ENCODE measurements at regions not wholly inside any gene's neighbourhood (a gene's known extent, or its start where the extent isn't known, plus 50 kb on each side); places are given as distances from the start of the nearest gene placed in this dataset.

DNA sequence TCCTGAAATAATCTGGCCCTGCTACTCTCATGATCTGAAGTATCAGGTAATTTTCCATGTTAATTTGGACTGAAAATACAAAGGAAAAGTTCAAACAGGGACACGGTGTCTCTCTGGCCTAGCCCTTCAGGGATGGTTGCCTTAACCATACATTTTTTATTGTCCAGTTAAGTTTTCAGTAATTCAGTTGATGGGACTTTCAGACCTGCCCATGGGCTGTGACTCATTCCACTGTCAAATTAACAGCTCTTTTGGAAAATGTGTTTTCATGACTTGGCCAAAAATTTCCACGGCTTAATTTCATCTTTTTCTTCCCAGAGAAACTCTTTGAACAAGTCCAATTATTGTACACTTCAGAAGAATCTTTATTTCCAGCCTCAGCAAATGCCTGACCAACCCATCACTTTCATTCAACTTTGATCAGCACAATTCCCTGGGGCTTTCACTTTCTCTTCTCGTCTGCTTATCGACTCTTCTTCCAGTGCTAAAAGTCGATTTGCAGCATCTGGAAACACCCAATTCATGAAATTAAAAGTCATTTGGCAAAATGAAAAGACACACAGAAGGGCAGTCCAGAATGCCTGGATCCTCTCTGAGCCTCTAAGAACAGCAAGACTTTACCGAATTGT is 293.9 kb downstream of the RAB28 start:
- H3K27ac ChIP-seq, result no peak overlapping the region
- ATAC-seq, result no peak
- TF ChIP-seq POLR2A (IDR thresholded peaks at IDR 0.05), result no peak
- TF ChIP-seq, protein P1, sequence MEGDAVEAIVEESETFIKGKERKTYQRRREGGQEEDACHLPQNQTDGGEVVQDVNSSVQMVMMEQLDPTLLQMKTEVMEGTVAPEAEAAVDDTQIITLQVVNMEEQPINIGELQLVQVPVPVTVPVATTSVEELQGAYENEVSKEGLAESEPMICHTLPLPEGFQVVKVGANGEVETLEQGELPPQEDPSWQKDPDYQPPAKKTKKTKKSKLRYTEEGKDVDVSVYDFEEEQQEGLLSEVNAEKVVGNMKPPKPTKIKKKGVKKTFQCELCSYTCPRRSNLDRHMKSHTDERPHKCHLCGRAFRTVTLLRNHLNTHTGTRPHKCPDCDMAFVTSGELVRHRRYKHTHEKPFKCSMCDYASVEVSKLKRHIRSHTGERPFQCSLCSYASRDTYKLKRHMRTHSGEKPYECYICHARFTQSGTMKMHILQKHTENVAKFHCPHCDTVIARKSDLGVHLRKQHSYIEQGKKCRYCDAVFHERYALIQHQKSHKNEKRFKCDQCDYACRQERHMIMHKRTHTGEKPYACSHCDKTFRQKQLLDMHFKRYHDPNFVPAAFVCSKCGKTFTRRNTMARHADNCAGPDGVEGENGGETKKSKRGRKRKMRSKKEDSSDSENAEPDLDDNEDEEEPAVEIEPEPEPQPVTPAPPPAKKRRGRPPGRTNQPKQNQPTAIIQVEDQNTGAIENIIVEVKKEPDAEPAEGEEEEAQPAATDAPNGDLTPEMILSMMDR (IDR thresholded peaks at IDR 0.05 in 4 of 5, conservative IDR thresholded peaks at IDR 0.05 in 1 of 5), result no peak
- intact Hi-C loops (cut with DNase I; ENCODE audit: low total_unique reads) (no loop called here), in situ Hi-C loops (cut with MboI; ENCODE audit: low sequenced_read_pairs in 4 of 4) (no loop called here)
- H3K9me3 ChIP-seq, result no peaks in the 10 kb centered on the region
- no peak for DNase-seq
- no peaks in the 10 kb centered on the region for H3K36me3 ChIP-seq
- H3K27me3 ChIP-seq, result no peaks in the 10 kb centered on the region
- H3K4me3 ChIP-seq, result no peak overlapping the region
- H3K4me1 ChIP-seq, result no peaks in the 10 kb centered on the region

DNA sequence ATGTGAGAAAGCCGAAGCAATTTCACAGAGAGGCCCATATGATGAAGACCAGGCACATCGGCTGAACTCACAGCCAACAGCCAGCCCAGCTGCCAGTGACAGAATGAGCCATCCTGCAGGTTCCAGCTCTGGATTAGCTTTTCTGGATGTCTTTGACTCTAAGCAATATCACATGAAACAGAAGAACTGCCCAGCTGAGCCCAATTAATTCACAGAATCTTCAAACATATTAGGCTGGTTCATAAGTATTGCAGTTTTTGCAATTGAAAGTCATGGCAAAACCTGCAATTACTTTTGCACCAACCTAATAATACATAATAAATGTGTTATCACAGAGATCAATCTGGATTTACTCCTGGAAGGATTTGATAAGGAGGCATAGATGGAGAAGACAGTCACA is 299.9 kb downstream of the RAB28 start:
- in situ Hi-C loops (cut with MboI; ENCODE audit: low sequenced_read_pairs in 4 of 4) (no loop called here), intact Hi-C loops (cut with DNase I; ENCODE audit: low total_unique reads) (no loop called here)
- DNase-seq, result no peak
- no peak for TF ChIP-seq POLR2A (IDR thresholded peaks at IDR 0.05)
- TF ChIP-seq, protein P1 (IDR thresholded peaks at IDR 0.05 in 4 of 5, conservative IDR thresholded peaks at IDR 0.05 in 1 of 5), result no peak
- Histone ChIP-seq H3K36me3 (no peaks in the 10 kb centered on the region), H3K4me1 (no peaks in the 10 kb centered on the region), H3K9me3 (no peaks in the 10 kb centered on the region), H3K27ac (no peak overlapping the region), H3K27me3 (no peaks in the 10 kb centered on the region), H3K4me3 (no peak overlapping the region)
- no peak for ATAC-seq

DNA sequence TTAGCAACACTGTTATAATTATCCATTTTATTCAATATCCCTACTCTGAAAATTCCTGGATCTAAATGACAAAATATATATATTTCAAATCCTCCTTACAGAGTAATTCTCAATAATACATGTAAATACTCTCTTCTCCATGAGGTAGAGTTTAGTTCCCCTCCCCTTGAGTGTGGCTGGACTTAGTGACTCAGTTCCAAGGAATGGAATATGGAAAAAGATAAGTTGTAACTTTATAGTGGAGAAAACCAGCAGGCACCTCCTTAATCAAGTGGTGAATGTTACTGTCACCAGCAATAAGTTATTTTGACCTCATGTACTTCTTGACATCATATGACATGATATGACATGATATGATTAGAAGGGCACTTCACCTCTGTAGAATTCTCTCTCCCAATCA is 302.0 kb downstream of the RAB28 start:
- DNase-seq, result no peak
- ATAC-seq, result no peak
- no peaks in the 10 kb centered on the region for H3K36me3 ChIP-seq
- intact Hi-C loops (cut with DNase I; ENCODE audit: low total_unique reads), result no loop called here
- H3K4me1 ChIP-seq, result no peaks in the 10 kb centered on the region
- no peaks in the 10 kb centered on the region for H3K9me3 ChIP-seq
- H3K4me3 ChIP-seq, result no peak overlapping the region
- in situ Hi-C loops (cut with MboI; ENCODE audit: low sequenced_read_pairs in 4 of 4), result no loop called here
- H3K27ac ChIP-seq, result no peak overlapping the region
- TF ChIP-seq, protein P1 (IDR thresholded peaks at IDR 0.05 in 4 of 5, conservative IDR thresholded peaks at IDR 0.05 in 1 of 5), result no peak
- no peak for TF ChIP-seq POLR2A (IDR thresholded peaks at IDR 0.05)
- no peaks in the 10 kb centered on the region for H3K27me3 ChIP-seq

DNA sequence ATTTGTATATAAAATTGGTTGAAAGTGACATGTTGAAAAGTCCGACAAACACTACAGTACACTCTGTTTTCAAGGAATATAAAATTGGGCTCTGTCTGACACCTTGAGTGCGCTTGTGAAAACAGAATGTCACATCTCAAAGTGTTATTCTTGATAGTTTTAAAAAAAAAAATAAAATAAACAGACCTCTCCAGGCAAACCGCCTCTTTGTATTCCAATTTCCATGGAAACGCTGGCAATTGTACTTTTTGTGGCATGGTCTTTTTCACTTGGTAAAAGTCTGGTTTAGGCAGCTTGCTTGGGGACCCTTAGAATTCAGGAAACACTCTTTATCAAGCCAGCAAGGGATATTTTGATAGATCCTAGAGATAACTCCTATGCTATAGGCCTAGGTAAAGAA is 302.5 kb downstream of the RAB28 start:
- no peak overlapping the region for H3K27ac ChIP-seq
- no peaks in the 10 kb centered on the region for H3K9me3 ChIP-seq
- TF ChIP-seq, protein P1 (IDR thresholded peaks at IDR 0.05 in 4 of 5, conservative IDR thresholded peaks at IDR 0.05 in 1 of 5), result no peak
- TF ChIP-seq POLR2A (IDR thresholded peaks at IDR 0.05), result no peak

DNA sequence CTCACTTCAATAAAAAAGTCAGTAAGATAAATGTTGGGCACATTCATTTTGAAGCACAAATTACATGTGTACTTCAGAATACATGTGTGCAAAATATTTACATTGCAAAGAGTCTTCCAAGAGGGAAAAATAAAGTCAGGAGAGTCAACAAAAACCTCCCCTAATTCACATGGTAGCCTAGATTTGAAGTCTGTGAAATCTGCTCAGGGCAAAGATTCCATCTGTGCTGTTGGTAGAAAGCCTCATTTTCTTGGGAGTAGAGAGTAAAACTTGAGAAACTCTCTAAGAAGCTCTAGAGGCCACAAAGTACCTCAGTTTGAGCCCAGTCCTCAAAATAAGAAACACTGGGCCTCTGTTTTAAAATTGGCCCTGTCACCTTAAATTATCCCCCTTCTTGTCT is 303.4 kb downstream of the RAB28 start:
- DNase-seq (no peak), ATAC-seq (no peak)
- Histone ChIP-seq H3K4me1 (no peaks in the 10 kb centered on the region), H3K9me3 (no peaks in the 10 kb centered on the region), H3K4me3 (no peak overlapping the region), H3K27ac (no peak overlapping the region), H3K36me3 (no peaks in the 10 kb centered on the region), H3K27me3 (no peaks in the 10 kb centered on the region)
- TF ChIP-seq, protein P1 (IDR thresholded peaks at IDR 0.05 in 4 of 5, conservative IDR thresholded peaks at IDR 0.05 in 1 of 5), result no peak
- no peak for TF ChIP-seq POLR2A (IDR thresholded peaks at IDR 0.05)
- in situ Hi-C loops (cut with MboI; ENCODE audit: low sequenced_read_pairs in 4 of 4) (no loop called here), intact Hi-C loops (cut with DNase I; ENCODE audit: low total_unique reads) (no loop called here)

More for the DNA sequence above, 302.5 kb downstream of the RAB28 start:
- intact Hi-C loops (cut with DNase I; ENCODE audit: low total_unique reads) (no loop called here), in situ Hi-C loops (cut with MboI; ENCODE audit: low sequenced_read_pairs in 4 of 4) (no loop called here)
- H3K27me3 ChIP-seq, result no peaks in the 10 kb centered on the region
- no peaks in the 10 kb centered on the region for H3K4me1 ChIP-seq
- ATAC-seq (no peak), DNase-seq (no peak)
- H3K36me3 ChIP-seq, result no peaks in the 10 kb centered on the region
- H3K4me3 ChIP-seq, result no peak overlapping the region
